Choroid plexus epithelial cell (primary cell): ENCODE measurements at regions not wholly inside any gene's neighbourhood (a gene's known extent, or its start where the extent isn't known, plus 50 kb on each side); places are given as distances from the start of the nearest gene placed in this dataset.
"Not testable (repeated sequence)": the region's sequence is repeated elsewhere in the genome, so short reads cannot be mapped to it uniquely, and the experiment has no call there.

ENCODE experiments used
- DNase-seq: peaks from one replicate; pipeline ENCODE4 v3.0.0-alpha.2; 2010; ENCODE audit warnings: low read depth
- H3K4me3 ChIP-seq: 2 replicates; pipeline ENCODE4 v1.5.1; 2011; ENCODE audit warnings: low read depth, mild to moderate bottlenecking, control low read depth, low read length, moderate library complexity
- TF ChIP-seq, protein P1 (sequence below): conservative IDR thresholded peaks from 2 replicates; pipeline ENCODE4 v1.5.1; 2011; ENCODE audit warnings: low read depth, mild to moderate bottlenecking, control low read depth, inconsistent platforms, low read length, moderate library complexity

- TF ChIP-seq, protein P1, sequence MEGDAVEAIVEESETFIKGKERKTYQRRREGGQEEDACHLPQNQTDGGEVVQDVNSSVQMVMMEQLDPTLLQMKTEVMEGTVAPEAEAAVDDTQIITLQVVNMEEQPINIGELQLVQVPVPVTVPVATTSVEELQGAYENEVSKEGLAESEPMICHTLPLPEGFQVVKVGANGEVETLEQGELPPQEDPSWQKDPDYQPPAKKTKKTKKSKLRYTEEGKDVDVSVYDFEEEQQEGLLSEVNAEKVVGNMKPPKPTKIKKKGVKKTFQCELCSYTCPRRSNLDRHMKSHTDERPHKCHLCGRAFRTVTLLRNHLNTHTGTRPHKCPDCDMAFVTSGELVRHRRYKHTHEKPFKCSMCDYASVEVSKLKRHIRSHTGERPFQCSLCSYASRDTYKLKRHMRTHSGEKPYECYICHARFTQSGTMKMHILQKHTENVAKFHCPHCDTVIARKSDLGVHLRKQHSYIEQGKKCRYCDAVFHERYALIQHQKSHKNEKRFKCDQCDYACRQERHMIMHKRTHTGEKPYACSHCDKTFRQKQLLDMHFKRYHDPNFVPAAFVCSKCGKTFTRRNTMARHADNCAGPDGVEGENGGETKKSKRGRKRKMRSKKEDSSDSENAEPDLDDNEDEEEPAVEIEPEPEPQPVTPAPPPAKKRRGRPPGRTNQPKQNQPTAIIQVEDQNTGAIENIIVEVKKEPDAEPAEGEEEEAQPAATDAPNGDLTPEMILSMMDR = no peak
- DNase-seq = no peak
- H3K4me3 ChIP-seq = no peak overlapping the region
Observed at GRCh38 chr1:215433237-215433636, 133.9 kb upstream of the KCTD3 start.

- no peak for DNase-seq
- TF ChIP-seq, protein P1 = no peak
- no peak overlapping the region for H3K4me3 ChIP-seq
Observed at GRCh38 chr1:215439549-215439948, 127.6 kb upstream of the KCTD3 start.

GRCh38 chr1:215444715-215445414 is 122.2 kb upstream of the KCTD3 start:
- no peak overlapping the region for H3K4me3 ChIP-seq
- TF ChIP-seq, protein P1 = no peak
- no peak for DNase-seq

- DNase-seq, H3K4me3 ChIP-seq: not testable (repeated sequence)
Observed at GRCh38 chr1:215448014-215448413, 119.1 kb upstream of the KCTD3 start.

DNA sequence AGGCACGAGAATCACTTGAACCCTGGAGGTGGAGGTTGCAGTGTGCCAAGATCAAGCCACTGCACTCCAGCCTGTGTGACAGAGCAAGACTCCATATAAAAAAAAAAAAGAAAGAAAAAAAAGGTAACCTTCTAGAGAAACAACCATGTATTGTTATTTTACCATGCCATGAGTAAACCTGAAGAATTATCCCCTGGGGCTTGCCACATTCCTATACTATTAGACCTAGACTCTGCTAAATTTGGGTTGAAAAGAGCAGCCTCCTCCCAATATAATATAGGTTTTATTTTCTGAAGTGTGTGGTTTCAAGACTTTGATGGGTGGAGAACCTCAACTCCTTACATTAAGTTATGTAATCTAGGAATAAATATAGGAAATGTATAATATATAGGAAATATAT is 118.0 kb upstream of the KCTD3 start:
- not testable (repeated sequence) for H3K4me3 ChIP-seq, DNase-seq

- H3K4me3 ChIP-seq = no peak overlapping the region
- TF ChIP-seq, protein P1 = no peak
- DNase-seq = no peak
Observed at GRCh38 chr1:215453440-215453839, 113.7 kb upstream of the KCTD3 start.

DNA sequence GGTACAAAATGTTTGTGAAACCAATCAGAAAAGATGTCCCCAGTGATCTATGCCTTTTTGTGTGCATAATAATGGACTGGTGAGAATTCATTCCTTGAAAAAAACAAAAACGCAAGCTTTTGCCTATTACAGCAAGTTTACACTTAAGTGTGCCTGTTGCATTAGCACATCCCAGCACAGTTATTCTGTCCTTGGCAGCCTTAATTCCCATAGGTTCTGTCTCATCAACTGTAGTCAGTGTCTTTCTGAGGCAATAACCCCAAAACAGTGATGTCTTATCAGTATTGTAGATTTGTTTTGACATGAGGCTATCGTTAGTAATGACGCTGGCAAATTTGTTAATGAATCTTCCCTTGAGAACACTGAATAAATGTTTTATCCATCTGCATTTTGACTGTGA is 109.9 kb upstream of the KCTD3 start:
- DNase-seq = no peak
- TF ChIP-seq, protein P1 = no peak
- no peak overlapping the region for H3K4me3 ChIP-seq

GRCh38 chr1:215458104-215458503 is 109.0 kb upstream of the KCTD3 start:
- H3K4me3 ChIP-seq = no peak overlapping the region
- TF ChIP-seq, protein P1 = no peak
- no peak for DNase-seq
